GM12873 (cell line): ENCODE measurements at regions not wholly inside any gene's neighbourhood (a gene's known extent, or its start where the extent isn't known, plus 50 kb on each side); places are given as distances from the start of the nearest gene placed in this dataset.

Experiments
- CTCF ChIP-seq: IDR thresholded peaks from 2 replicates; pipeline ENCODE4 v1.5.1; 2012; ENCODE audit warnings: low read depth, mild to moderate bottlenecking, moderate library complexity, low read length, control low read depth; ENCODE audit not compliant: insufficient read depth; ENCODE audit errors: missing control alignments

DNA sequence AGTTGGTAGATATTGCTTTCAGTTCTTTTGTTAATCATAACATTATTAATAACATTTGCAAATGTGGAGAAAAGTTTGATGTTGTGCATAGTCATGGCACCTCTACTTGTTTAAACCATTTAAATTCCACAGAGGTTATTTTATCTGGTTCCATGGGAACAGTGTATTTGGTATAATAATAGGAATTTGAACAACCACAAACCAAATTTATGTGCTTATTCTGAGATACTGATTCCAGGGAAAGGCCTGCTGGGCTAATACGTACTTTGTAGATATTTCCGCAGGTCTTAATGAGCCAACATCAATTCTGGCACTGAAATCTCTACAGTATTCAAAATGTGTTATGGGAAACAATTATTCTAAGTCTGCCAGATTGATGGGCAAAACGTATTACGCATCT lies 319.0 kb downstream of the DKK2 start:
- no peak for TF ChIP-seq CTCF

GRCh38 chr4:106715825-106716224 lies 320.3 kb downstream of the DKK2 start:
- no peak for TF ChIP-seq CTCF

- no peak for TF ChIP-seq CTCF
Measured at GRCh38 chr4:106708464-106708816, 327.7 kb downstream of the DKK2 start.

DNA sequence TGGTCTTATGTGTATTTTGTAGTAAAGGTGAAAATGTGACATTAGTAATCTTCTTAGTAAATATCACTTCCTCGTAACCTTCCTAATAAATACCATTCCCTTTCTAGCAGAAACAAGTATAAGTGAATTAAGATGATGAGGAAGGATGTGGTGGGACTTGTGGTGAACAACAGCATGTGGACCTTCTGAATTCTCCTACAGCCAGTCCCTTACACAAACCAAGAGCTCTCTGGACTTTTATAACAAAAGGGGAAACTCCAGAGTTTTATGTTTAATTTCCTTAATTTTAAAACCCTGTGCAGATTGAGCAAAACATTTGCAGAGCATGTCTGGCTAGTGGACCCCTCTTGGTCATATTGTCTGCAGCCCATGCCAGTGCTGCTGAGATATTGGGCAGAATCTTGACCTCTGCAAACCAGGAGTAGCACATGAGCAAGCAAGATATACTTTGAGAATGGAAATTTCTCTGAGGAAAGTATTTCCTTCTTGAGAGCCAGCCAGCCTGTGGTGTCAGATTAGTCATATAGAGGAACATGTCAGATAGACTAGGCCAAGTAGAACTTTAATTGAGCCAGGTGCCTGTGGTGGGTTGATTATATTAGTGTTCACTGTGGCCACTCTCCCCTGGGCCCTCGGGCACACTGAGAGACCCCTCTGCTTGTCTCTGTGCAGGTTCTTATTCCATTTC lies 328.2 kb downstream of the DKK2 start:
- TF ChIP-seq CTCF = no peak

GRCh38 chr4:106704253-106704870 lies 331.8 kb downstream of the DKK2 start:
- no peak for TF ChIP-seq CTCF

DNA sequence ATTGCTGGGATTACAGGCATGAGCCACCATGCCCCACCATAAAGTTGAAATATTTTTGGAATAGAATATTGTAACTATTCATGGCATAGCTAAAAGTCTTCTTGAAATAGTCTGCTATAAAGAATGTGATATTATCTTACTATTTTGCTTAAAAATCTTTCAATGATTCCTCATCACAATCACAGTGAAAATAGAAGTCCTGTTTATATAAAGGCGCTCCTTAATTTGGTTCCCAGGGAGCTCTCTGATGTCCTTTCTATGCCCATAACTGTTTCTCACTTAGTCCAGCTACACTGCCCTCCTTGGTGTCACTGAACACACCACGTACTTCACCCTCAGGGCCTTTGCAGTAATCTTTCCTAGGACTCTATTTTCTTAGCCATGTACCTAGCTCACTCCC lies 331.7 kb upstream of the GIMD1 start:
- TF ChIP-seq CTCF = no peak

DNA sequence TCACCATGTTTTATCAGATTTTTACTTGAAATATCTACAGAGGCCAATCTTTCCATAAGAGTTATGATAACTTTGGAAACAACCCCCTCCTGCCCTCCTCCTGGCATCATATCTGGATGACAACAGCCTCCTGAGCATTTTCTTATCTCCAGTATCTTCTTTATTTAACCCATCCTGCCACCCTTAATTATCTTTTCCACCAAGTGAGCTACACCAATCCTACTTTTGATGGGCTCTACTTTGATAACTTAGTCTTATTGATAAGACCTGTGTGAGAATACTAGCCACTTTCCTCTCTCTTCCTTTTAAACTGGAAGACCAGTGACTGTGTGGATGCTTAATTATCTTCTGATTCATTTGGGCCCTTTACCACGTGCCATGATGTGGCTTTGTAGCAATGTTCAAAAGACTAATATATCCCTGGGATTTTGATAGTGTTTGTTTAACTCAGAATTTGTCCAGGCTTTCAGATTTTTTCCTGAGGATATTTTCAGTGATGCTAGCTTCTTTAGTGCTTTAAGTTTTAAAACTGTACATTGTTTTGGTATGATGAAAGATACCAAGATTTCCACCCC lies 330.1 kb upstream of the GIMD1 start:
- no peak for TF ChIP-seq CTCF
